Gastroesophageal sphincter (tissue), 3 donors: ENCODE measurements at regions not wholly inside any gene's neighbourhood (a gene's known extent, or its start where the extent isn't known, plus 50 kb on each side); places are given as distances from the start of the nearest gene placed in this dataset.

Source experiments
- CTCF ChIP-seq, 4 experiments: fragments of 200-600 bp in 2 of 4; fragments of 450-650 bp in 2 of 4; sonication (generic) in 1 of 4; IDR thresholded peaks; one replicate each; pipeline ENCODE4 v1.5.1; 2017 to 2019; ENCODE audit warnings: antibody characterized with exemption in 4 of 4, mild to moderate bottlenecking in 2 of 4, moderate library complexity in 2 of 4
- POLR2A ChIP-seq, 2 donors: fragments of 450-650 bp; IDR thresholded peaks; one replicate each; pipeline ENCODE4 v1.6.1; 2017; ENCODE audit warnings: antibody characterized with exemption in 2 of 2, mild to moderate bottlenecking in 2 of 2, moderate library complexity in 1 of 2

- TF ChIP-seq CTCF (IDR thresholded peaks at IDR 0.05) (no peak), POLR2A (IDR thresholded peaks at IDR 0.05) (no peak)
Measured at GRCh38 chr5:74401946-74402320, 238.6 kb downstream of the ENC1 start.
